ENCODE measurements at regions not wholly inside any gene's neighbourhood (a gene's known extent, or its start where the extent isn't known, plus 50 kb on each side); places are given as distances from the start of the nearest gene placed in this dataset.

DNA sequence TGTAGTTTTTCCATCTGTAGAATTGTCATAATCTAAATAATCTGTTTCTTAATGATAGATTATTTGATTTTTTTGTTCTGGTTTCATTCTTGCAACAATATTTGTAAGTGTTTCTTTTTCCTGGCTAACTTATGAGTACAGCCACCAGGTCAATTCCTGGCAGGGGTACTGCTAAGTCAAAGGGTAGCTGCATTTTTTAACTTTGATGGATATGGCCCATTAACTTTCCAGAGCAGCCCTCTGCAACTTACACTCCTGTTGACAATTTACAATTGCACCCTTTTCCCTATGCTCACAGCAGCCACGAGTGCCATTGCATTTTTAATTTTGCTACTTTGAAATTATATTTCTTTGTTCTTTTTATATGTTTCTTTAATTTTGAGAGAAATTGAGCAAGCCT, 209.3 kb upstream of the CST7 start:
- no peak for TF ChIP-seq POLR2A (IDR thresholded peaks at IDR 0.05; ENCODE audit: low read length)
- no peak for TF ChIP-seq GATA1 (IDR thresholded peaks at IDR 0.05; ENCODE audit: low read depth, low read length)

Measured in erythroblast (primary cell).